Embryonic facial prominence (tissue), 1 donor: ENCODE measurements at regions not wholly inside any gene's neighbourhood (a gene's known extent, or its start where the extent isn't known, plus 50 kb on each side); places are given as distances from the start of the nearest gene placed in this dataset.
A peak's percentile ranks its signal among the peaks of the same experiment; 100 is the strongest.

Experiments used
- DNase-seq: peaks from one replicate; pipeline ENCODE4 v3.0.0-alpha.2; 2016; ENCODE audit errors: extremely low spot score

DNA sequence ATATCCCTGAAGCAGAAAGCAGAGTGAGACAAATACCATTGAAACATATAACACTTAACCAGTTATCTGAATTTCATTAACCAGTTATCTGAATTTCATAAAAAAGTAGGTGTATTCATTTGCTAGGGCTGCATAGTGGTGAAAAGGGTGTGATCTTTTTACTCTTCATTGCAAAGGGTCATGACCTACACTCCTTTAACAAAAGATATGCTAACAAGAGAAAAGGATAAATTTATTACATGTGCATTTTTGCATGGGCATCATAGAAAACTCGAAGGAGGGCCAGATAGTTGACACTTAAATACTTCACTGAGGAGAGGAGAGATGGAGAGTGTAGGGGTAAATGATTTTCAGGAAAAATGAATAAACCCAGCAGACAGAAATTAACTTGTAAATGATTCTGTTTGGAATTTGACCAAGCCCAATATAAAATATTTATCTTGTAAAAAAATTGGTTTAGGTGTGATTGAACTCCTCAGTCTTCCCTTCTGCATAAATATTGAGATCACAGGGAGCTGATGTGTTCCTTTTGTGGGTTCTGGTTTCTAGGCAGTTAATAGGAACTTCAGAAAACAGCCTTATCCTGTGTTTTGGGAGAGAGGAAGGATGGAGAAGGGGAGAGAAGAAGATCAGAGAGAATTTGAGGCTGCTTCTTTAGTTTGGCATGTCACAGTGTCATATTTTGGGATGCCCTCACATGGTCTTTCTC is 372.5 kb upstream of the SYT4 start:
- no peak for DNase-seq

GRCh38 chr18:43650426-43650825 is 373.1 kb upstream of the SYT4 start:
- peak; percentile 38 for DNase-seq

GRCh38 chr18:43651057-43651456 is 373.8 kb upstream of the SYT4 start:
- no peak for DNase-seq

GRCh38 chr18:43656547-43656946 is 379.3 kb upstream of the SYT4 start:
- no peak for DNase-seq

DNA sequence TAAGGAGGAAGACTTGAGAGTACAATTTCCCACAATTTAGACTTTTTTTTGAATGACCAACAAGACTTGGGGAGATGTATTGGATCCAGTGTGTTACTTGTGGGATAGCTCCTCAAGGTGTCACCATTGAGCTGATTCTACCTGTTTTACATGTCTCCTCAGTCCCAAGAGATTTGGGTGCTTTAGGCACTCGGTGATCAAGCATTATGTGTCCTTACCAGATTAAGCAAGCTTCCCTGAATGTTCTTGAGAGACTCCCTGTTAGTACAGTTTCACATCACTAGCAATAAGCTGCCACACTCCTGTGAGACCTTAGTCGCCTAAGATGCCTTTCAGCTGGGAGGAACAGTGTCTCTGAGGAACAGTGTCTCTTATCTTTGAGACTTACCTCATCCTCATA is 384.3 kb upstream of the SYT4 start:
- DNase-seq = no peak

DNA sequence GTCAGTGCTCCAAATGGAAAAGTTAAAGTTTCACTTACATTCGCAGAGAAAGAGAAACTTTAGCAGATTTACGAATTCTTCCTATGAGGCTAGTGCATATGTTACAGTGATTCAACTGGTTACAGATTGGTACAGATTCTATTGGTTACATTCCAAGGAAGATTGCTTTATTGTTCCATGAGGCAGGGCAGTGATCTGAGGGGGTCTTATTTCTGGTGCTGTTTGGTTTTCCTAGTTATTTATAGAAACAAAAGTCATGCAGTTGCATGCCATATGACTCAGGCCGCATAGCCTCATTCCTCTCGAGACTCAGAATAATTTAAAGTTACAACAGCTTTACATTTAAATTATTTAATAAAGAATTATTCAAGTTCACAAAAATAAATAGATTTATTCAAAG is 385.4 kb upstream of the SYT4 start:
- DNase-seq = peak; percentile 12

- DNase-seq = no peak
Measured at GRCh38 chr18:43663159-43663558, 385.9 kb upstream of the SYT4 start.

- no peak for DNase-seq
Measured at GRCh38 chr18:43664487-43665008, 387.3 kb upstream of the SYT4 start.

DNA sequence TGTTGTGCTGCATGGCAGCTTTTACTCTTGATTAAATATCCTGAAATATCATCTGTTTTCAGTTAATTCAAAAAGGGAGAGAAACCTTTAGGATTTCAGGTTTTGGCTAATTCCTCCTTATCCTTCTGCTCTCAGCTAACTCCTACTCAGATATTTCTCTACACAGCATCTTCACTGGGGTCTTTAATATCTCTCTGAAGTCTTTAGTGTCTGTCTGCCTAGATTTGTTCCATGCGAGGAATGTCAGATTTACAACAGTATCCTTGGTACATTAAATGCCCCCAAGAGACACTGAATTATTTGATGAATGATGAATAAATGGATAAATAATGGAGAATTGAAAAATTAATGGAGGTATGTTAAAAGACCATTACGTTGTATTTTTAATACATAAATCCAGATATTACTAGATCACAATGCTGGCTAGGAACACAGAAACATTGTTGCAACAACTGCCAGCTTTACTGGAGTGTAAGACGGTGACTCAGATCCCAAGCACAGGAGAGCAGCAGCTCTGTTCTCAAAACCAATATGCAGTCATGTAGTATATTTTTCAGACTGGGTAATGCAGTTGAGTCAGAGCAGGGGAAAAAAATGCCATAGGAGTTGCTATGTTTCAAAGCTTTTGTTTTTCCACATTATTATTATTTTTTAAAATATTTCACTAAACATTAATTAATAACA is 388.0 kb upstream of the SYT4 start:
- DNase-seq = no peak

GRCh38 chr18:43668866-43669265 is 391.6 kb upstream of the SYT4 start:
- no peak for DNase-seq

GRCh38 chr18:43671431-43671830 is 394.1 kb upstream of the SYT4 start:
- DNase-seq = no peak

DNA sequence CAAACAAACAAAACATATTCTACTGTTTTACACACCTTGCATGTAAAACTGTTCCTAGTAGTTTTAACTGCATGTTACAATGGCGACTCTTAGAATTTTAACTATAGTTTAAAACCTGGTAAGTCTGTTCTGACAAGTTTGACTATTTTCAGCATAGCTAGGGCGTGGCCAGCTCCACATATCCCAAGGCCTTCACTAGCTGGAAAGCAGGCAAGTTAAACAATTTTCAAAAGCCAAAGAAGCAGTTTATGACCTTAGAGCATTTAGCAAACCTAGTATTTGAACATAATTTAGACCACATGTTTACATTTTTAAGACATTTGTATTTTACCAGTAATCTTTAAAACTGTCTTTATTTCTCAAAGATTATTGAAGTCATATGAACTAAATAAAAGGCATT is 402.8 kb upstream of the SYT4 start:
- DNase-seq = no peak

- no peak for DNase-seq
Measured at GRCh38 chr18:43681661-43682060, 404.4 kb upstream of the SYT4 start.

- DNase-seq = no peak
Measured at GRCh38 chr18:43682196-43682595, 404.9 kb upstream of the SYT4 start.

DNA sequence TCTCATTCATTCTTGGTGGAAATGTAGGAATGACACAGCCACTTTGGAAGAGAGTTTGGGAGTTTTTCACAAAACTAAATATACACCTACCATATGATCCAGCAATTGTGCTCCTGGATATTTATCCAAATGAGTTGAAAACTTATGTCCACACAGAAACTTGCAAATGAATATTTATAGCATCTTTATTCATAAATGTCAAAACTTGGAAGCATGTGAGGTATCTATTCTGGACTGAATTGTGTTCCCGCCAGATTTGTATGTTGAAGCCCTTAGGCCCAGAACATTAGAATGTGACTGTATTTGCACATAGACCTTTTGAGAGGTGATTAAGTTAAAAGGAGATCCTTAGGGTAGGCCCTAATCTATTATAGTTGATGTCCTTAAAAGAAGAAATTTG is 409.4 kb upstream of the SYT4 start:
- DNase-seq = no peak

- no peak for DNase-seq
Measured at GRCh38 chr18:43692099-43692690, 414.9 kb upstream of the SYT4 start.

DNA sequence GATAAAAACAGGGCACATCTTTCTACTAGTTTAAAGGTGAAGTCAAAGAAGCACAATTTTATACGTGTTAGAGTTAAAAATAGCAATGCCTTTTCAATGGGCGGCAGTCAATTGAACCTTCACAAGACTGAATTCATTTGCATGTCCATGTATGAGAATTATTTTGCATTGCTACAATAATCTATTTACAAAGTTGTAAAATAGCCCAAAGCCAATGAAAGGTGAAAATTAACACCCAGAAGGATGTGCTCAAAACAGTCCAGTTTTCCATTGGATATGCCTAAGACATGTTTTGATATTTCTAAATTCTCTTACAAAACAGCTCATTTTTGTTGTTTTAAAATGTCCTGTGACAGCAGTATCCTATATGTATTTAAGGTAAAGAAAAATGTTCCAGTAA is 425.1 kb upstream of the SYT4 start:
- DNase-seq = no peak

GRCh38 chr18:43703050-43703449 is 425.8 kb upstream of the SYT4 start:
- no peak for DNase-seq

DNA sequence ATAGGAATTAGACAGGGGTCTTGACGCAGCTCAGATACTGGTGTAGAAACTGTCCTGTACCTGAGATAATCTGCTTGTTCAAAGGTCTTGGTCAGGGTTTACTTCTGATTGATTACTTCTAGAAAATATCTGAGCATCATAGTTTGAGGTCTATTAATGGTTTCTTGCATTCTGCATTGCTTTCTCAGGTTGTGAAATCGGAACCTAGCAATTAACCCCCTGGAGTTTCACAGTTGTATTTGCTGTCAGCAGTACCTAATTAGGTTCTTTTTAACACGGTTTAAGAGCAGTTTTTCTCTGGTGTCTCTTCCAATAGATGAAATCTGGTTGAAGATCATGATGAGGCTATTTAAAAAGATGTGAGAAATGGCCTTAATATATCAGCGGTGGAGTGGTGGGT is 428.6 kb upstream of the SYT4 start:
- DNase-seq = no peak

DNA sequence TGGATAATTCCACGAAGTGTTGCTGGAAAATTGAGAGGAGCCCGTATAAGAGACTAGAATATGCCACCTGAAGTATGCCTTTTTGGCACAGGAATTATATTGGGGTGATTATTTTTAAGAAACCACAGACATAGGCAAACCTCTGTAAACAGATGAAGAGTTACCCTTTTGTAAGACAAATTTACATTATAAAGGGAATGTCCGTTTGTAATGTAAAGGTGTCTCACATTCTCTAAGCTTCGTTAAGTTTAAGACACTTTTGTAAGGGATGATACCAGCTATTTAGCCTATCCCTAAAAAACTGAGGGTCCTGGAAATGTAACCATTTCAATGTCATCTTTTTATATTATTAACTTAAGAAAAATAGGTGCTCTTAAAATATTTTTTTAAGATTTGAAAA is 432.8 kb upstream of the SYT4 start:
- DNase-seq = no peak

- DNase-seq = no peak
Measured at GRCh38 chr18:43714343-43715010, 437.2 kb upstream of the SYT4 start.

DNA sequence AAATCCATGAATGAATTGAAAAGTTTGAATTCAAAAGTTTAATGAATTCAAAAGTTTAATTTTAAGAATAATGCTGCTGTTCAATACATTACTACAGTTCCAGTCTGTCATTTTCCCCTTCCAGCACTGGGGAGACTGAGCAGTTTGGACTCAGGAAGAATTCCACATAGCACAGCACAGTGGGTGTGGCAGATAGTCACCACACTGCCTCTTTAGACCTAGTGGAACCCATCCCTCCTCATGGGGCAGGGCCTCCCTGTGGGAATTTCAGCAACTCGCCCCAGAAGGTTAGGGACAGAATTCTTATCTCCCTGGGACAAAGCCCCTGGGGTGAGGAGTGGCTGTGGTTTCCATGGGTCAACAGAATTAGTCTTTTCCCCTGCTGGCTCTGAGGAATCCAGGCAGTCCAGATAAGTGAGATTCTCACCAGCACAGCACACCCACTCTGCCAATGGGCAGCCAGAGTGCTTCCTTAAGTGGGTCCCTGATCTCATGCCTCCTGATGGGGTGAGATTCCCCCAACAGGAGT is 442.0 kb upstream of the SYT4 start:
- no peak for DNase-seq
